ENCODE measurements at regions not wholly inside any gene's neighbourhood (a gene's known extent, or its start where the extent isn't known, plus 50 kb on each side); places are given as distances from the start of the nearest gene placed in this dataset.

DNA sequence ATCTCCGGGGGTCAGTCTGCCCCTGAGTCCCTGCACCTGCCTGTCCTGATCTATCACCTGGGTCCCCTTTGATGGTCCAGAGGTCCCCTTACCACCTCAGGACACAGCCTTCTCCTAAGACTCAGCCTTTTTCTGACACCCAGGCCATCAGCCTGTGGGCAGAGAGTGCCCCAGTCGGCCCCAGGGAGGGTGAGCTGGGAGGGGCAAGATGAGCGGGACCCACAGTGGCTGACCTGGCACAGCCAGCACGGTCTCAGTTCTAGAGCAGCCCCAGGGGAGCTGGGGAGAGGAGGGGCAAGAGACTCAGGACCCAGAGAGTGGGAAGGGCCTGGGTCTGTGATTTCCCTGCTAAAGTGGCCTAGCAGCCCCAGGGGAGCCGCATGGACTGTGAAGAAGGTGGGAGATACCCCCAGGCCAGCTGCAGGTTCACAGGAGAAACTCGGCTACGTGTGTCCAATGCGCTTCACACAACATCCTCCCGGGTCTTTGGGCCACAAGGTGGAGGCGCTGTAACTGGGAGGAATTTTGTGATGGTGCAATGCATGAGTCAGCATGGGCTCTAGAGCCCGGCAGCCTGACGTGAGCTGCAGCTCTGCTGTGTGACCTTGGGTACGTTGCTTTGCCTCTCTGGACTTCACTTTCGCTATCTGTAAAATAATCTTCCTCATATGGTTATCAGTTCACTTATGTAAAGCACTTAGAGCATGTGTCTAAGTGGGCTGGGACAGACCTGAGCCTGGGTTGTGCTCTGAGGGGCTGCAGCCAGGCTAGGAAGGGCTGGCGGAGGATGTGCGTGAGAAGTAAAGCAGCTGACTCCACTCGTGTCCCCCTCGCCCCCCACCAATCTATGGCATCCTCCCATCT, 67.2 kb upstream of the LHX1 start:
- no peak for DNase-seq

DNA sequence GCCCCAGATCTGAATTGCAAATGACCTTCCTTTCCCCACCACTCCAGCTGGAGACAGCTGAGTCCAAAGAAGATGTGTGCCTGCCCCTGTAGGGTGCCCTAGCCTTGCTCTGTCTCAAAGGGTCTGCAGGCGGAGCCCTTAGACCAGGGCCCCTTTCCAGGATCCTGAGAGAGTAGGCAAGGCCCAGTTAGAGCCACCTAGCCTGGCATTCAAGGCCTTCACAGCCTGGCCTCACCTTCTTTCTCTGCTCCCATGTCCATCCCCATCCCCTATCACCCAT, 66.6 kb upstream of the LHX1 start:
- DNase-seq = no peak

DNA sequence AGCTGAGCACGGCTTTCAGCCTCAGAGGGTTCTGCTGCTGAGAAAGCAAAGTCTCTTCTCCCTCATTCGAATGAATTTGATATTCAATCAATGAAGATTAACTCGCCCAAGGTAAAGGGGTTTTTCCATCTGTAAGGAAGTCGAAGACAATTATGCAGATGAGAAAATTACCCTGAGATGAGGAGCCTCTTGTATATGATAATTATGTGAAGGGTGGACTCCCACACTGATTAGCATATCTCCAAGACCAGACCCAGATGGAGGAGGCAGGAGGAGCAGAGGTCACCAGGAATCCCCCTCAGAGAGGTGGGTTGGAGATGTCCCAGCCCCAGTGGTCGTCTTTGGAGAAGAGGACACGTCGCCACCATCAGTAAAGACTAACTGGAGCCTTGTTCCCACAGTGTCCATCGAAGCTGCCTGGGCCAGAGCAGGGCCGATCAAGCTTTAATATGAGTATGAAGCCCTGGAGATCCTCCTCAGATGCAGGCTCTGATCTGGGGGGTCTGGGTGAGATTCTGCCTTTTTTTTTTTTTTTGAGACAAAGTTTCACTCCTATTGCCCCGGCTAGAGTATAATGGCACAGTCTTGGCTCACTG, 61.5 kb upstream of the LHX1 start:
- no peak for DNase-seq

DNA sequence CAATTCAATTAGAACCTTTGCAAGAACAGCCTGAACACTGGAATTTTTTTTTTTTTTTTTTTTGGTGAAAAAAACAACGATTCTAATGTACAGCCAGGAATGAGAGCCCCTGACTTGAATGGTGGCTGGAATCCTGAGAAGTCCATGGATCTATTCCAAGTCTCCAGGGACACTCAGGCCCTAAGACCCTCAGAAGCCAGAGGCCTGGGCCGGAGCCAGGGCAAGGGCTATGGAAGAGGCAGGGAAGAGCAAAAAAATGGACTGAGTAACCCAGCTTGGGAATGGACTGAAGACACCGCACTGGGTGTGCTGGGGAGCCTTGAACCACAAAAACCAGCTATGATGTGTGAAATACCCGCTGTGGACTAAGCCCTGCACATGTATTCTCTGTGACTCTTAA, 60.3 kb upstream of the LHX1 start:
- DNase-seq = no peak

DNA sequence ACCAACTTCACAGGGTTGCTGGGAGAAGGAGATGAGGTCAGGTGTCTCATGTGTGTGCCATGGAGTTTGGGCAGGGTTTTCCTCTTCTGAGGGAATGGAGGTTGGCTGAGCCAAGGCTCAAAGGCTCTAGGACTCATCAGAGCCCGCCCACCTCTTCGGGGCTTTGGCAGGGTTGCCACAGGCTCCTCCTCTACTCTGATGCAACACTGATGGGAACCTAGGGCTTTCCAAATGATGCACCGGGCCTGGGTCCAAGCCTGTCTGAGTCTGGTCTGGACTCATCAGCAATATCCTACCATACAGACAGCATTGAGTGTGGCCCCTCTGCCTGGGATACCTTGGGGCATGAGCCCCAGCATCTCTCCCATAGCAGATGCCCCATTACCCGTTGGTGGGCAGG, 59.5 kb upstream of the LHX1 start:
- DNase-seq = no peak

DNA sequence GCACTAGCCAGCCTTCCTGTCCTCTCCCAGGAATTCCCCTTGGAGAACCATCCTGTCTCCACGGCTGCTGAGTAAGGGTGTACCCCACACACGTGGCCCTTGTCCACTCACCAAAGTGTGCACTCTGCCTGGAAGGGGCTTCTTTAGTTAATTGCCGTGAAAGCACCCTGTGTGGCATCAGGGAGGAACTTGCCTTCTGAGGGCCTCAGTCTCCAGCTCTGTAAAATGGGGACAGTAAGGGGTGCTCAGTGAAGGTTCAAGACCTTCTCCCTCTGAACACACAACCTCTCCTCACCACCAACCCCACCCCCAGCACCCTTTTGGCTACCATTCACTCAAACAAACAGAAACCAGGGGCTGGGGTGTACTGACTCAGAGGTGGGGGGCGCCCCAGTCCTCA, 59.1 kb upstream of the LHX1 start:
- no peak for DNase-seq

DNA sequence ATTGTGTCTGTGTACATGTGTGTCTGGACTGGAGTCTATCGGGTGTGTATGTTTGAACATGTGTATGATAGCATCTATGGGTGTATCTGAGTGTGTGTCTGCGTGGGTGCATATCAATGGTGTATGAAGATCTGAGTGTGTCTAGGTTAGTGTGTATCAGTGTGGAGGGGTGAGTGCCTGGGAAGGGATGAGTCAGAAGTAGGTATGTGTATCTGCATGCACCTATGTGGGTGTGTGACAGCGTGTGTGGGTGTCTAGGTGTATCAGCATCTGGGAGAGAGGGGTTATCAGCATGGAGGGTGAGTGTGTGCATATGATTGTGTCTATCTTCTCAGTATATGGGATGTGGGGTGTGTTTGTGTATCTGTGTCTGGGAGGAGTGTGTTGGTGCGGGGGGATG, 58.2 kb upstream of the LHX1 start:
- DNase-seq = no peak

DNA sequence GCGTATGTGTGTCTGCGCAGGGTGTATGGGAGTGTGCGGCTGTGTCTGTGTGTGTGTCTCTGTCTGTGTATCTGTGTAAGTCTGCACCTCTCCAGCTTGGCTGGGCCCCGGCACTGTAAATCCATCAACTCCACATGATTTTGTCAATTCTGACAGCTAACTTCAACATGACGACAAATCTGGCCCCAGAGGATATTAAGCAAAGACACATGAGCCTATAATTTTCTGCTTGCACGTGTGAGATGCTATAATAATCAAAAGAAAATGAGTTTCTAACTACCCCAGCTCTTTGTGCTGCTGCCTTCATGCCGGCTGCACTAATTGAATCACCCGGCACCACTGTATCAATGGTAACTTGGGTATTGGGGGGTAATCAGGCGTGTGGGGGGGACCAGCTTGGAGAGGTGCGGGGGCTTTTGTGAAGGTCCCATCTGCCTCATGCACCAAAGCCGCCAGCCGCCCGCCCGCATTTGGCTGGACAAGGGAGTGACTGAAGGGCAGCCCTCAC, 57.6 kb upstream of the LHX1 start:
- no peak for DNase-seq

DNA sequence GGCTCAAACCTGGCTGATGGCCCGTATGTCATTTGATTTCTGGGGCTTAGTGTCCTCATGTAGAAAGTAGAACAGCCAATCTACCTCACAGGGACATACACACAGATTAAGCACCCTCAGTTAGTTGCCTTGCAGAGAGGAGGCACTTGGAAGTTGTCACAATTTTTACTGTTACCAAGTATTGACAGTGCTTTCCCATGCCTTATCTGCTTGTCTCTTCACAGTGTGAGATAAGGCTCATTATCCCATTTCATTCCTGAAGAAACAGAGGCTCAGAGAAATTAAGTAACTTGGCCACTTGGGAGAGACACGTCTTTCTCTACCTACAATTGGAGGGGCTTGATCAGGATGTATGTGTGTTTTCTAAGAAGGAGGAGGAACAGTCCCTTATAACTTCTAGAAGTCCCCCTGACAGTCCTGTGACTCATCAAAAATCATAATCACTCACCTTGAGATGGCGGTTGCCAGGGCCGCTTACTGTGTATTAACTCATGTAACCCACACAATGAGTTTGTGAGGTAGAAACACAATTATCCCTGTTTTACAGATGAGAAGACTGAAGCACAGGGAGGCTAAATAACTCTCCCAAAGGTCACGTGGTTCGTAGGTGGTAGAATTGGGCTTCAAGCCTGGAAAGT, 56.9 kb upstream of the LHX1 start:
- DNase-seq = no peak

DNA sequence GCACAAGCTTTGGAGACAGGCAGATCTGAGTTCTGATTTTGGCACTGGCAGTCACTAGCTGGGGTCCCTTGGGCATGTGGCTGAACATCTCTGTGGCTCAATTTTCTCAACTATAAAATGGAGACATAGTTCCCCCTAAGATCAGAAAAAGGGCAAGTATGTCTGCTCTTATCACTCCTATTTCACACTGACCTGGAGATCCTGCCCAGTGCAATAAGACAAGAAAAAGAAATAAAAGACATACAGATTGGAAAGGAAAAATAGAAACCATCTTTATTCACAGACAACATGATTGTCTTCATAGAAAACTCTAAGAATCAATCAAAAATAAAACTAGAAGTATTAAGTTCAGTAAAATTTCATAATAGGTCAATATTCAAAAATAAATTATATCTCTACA, 56.0 kb upstream of the LHX1 start:
- DNase-seq = no peak

DNA sequence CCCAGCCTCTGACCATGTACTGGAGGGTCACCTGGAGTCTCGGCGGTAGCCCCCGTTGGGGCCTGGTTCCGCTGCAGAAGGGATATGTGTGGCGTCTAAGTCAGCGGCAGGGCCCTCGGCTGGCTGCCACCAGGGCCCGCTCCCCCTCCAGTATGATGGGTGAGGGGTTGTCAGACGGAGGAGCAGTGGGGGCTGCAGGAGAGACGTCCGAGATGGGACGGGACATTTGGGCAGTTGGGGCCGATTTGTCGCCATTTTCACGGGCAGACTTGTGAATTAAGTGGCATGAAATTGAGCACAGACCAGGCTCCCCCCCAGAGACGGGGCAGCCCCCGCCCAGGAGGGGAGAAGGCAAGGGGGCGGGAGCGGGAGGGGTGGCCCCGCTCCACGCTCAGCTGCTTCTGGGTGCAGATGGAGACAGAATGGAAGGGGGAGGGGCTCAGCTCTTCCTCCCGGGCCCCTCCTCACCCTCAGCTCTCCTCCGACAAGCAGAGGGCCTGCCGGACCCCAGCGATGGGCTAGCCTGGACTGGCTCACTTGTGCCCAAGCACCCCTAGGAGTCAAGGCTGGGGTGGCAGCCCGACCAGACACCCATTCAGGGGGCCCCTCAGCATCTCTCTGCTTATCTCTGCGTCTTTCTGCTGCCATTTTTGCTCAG, 52.7 kb upstream of the LHX1 start:
- DNase-seq = no peak

DNA sequence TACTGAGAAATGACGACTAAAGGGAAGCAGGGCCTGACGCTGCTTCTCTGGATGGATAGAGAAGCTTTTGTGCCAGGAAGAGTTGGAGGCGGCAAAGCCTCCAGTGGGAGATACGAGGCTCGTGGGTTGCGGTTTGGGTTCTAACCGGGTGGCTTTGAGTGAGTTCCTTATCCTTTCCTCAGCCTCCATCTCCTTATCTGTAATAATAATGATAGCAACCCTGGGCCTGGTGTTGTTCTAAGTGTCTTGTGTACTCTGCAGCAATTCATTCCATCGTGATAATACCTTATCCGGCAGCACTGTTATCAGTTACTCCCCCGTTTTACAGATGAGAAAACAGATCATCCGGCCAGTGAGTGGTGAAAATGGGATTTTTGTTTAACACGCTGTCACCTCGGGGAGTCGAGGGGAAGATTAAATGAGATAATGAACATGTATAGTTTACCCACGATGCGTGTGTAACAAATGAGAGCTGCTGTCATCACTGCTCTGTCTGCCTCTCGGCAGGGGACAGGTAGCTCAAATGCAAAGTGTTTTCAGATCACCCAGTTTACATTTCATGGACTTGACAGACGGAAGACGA, 52.0 kb upstream of the LHX1 start:
- no peak for DNase-seq

DNA sequence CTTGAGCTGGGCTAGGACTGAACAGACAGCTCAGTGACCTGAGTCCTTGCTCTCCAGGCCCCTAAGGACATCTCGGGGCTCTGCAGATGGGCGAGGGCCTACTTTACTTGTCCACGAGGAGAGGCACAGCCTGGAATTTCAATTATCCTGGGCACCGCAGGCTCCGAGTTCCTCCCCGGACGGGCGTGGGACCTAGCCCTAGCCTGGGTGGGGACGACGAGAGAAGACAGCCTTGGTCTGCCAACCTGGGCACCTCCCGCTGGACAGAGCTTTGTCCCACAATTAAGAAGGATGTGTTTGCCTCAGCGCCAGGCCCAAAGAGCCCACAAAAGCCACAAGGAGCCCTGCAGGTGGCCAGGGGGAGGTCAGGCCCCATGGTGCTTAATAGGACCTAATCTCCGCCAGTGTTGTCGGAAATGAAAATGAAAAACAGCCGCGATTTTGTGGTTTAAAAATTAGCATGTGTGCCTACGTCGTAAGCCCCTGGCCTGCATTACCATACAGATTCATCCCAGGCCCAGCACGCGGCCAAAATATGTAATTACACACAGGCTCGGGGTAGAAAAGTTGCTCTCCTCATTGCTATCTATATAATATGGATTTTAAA, 51.4 kb upstream of the LHX1 start:
- no peak for DNase-seq

All from central memory CD4-positive, alpha-beta T cell (primary cell).